ENCODE measurements at regions not wholly inside any gene's neighbourhood (a gene's known extent, or its start where the extent isn't known, plus 50 kb on each side); places are given as distances from the start of the nearest gene placed in this dataset.

- H2AFZ ChIP-seq (ENCODE audit: low read depth, low read length) = no peak overlapping the region
- TF ChIP-seq PTBP1 (IDR thresholded peaks at IDR 0.05; ENCODE audit: low read depth, low read length) (no peak), ZNF518B (CRISPR knock-in tag; IDR thresholded peaks at IDR 0.05) (no peak), ZNF696 (CRISPR knock-in tag; conservative IDR thresholded peaks at IDR 0.05) (no peak), NRF1 (conservative IDR thresholded peaks at IDR 0.05 in 1 of 2, IDR thresholded peaks at IDR 0.05 in 1 of 2) (0 out of 4 replicates have a peak, but pooled peaks of 1 of the 2 experiments have one; percentile 23), DDX20 (tag; IDR thresholded peaks at IDR 0.05; ENCODE audit: low read depth) (no peak), HNRNPK (IDR thresholded peaks at IDR 0.05; ENCODE audit: low read depth, low read length, poor library complexity, severe bottlenecking) (no peak), ZC3H8 (IDR thresholded peaks at IDR 0.05) (no peak)
- no peak overlapping the region for H3K4me2 ChIP-seq (ENCODE audit: insufficient read depth, low read length)
- H3K9me3 ChIP-seq (replicated peaks; ENCODE audit: control insufficient read depth, insufficient read depth, low read depth, low read length) = no peaks in the 10 kb centered on the region
- DNase-seq (ENCODE audit: extremely low read depth in 1 of 4, low spot score in 3 of 4) = no peak
- H3K4me1 ChIP-seq (replicated peaks in 1 of 2; ENCODE audit: control insufficient read depth in 2 of 2, insufficient read depth in 2 of 2, low read length in 2 of 2) = no peaks in the 10 kb centered on the region
- FAIRE-seq = no peak
- no peaks in the 10 kb centered on the region for H4K20me1 ChIP-seq (replicated peaks; ENCODE audit: control insufficient read depth, insufficient read depth, low read length)
- ATAC-seq = no peak
- no peak overlapping the region for H3K4me3 ChIP-seq
- no peak overlapping the region for H3K27ac ChIP-seq (ENCODE audit: extremely low read depth, low read depth, low read length)
- ChIA-PET CTCF (ENCODE audit: low intra/inter-chr PET ratio) (no interaction called here), POLR2A (no interaction called here)
- BruUV-seq (replicated peaks) = no TSS peak
- in situ Hi-C loops (cut with MboI) (loop anchor here (25.0 kb wide), 2 partner anchors 1176 to 1426 kb away; no protein-coding TSS in a partner anchor), intact Hi-C loops (cut with micrococcal nuclease) (loop anchor here (10.0 kb wide), 1 partner anchor 1634 kb away; no protein-coding TSS in a partner anchor)
- H3K36me3 ChIP-seq (ENCODE audit: control insufficient read depth, insufficient read depth, low read length) = no peaks in the 10 kb centered on the region
- H3K9ac ChIP-seq (ENCODE audit: insufficient read depth in 1 of 2, low read depth in 2 of 2, low read length in 2 of 2) = no peak overlapping the region
- H3K9me1 ChIP-seq (ENCODE audit: control insufficient read depth, insufficient read depth, low read length) = no peaks in the 10 kb centered on the region
- no peaks in the 10 kb centered on the region for H3K79me2 ChIP-seq (ENCODE audit: control insufficient read depth, insufficient read depth, low read length)
- H3K27me3 ChIP-seq (ENCODE audit: control insufficient read depth in 2 of 2, insufficient read depth in 2 of 2, low read length in 2 of 2) = peaks cover 0 to 8% of the 10 kb centered on the region in 2 experiments; a peak in 1 of 5 replicates
- 0% methylated on average over 5 of the region's 5 CpGs for WGBS (ENCODE audit: insufficient coverage, low coverage, missing lambda C conversion rate)
Observed at GRCh38 chr2:198311020-198311419, 506.6 kb downstream of the PLCL1 start.
